ENCODE measurements at regions not wholly inside any gene's neighbourhood (a gene's known extent, or its start where the extent isn't known, plus 50 kb on each side); places are given as distances from the start of the nearest gene placed in this dataset.

DNA sequence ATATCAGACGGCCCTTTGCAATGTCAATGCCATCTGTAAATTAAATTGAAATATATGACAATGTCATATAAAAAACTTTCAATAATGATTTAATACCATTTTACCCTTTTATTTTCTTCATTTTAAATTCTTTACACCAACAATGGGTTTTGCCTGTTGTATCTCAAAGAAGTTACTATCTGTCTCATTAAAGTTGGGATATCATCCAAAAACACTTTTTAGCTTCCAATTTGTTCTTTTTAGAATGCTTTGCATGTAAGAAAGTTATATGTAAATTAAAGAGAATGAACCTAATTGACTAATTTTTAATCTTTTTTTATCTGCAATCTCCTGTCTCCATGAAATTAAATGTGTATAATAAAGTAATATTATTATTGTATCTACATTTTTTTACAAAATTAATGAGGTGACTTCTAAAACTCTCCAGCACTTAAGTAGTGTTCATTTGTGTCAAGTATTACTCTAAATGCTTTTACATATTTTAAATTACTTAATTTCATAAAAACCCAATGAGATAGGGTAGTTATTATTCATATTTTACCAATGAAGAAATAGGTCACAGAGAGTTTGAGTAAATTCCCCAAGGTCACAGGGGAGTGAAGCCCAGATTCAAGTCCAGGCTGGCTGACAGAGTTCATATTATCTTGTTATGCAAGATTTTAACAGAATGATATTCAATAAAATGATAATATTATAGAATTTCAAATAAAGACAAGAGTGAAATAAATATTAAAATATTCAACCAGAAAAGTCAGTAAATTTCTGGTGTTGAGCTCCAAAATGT, 673.0 kb upstream of the FLRT2 start:
- TF ChIP-seq CTCF (IDR thresholded peaks at IDR 0.05; ENCODE audit: poor library complexity, severe bottlenecking) (no peak), EZH2 (IDR thresholded peaks at IDR 0.05; ENCODE audit: borderline replicate concordance, insufficient read depth, low read length, poor library complexity, severe bottlenecking) (no peak), SMC3 (conservative IDR thresholded peaks at IDR 0.05; ENCODE audit: poor library complexity) (no peak), RAD21 (conservative IDR thresholded peaks at IDR 0.05) (no peak), TAF1 (IDR thresholded peaks at IDR 0.05; ENCODE audit: low read depth) (no peak), POLR2AphosphoS5 (IDR thresholded peaks at IDR 0.05) (no peak), EP300 (conservative IDR thresholded peaks at IDR 0.05; ENCODE audit: poor library complexity, severe bottlenecking) (no peak), MXI1 (conservative IDR thresholded peaks at IDR 0.05; ENCODE audit: poor library complexity, severe bottlenecking) (no peak)
- TF ChIP-seq, protein P1, sequence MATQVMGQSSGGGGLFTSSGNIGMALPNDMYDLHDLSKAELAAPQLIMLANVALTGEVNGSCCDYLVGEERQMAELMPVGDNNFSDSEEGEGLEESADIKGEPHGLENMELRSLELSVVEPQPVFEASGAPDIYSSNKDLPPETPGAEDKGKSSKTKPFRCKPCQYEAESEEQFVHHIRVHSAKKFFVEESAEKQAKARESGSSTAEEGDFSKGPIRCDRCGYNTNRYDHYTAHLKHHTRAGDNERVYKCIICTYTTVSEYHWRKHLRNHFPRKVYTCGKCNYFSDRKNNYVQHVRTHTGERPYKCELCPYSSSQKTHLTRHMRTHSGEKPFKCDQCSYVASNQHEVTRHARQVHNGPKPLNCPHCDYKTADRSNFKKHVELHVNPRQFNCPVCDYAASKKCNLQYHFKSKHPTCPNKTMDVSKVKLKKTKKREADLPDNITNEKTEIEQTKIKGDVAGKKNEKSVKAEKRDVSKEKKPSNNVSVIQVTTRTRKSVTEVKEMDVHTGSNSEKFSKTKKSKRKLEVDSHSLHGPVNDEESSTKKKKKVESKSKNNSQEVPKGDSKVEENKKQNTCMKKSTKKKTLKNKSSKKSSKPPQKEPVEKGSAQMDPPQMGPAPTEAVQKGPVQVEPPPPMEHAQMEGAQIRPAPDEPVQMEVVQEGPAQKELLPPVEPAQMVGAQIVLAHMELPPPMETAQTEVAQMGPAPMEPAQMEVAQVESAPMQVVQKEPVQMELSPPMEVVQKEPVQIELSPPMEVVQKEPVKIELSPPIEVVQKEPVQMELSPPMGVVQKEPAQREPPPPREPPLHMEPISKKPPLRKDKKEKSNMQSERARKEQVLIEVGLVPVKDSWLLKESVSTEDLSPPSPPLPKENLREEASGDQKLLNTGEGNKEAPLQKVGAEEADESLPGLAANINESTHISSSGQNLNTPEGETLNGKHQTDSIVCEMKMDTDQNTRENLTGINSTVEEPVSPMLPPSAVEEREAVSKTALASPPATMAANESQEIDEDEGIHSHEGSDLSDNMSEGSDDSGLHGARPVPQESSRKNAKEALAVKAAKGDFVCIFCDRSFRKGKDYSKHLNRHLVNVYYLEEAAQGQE (IDR thresholded peaks at IDR 0.05; ENCODE audit: borderline replicate concordance): no peak
